ENCODE measurements at regions not wholly inside any gene's neighbourhood (a gene's known extent, or its start where the extent isn't known, plus 50 kb on each side); places are given as distances from the start of the nearest gene placed in this dataset.

- Histone ChIP-seq H3K4me3 (ENCODE audit: low read depth, low read length) (no peak overlapping the region), H3K36me3 (ENCODE audit: control insufficient read depth, insufficient read depth, low read length) (no peaks in the 10 kb centered on the region), H3K27me3 (ENCODE audit: control insufficient read depth, insufficient read depth, low read length) (no peaks in the 10 kb centered on the region)
- TF ChIP-seq CTCF (IDR thresholded peaks at IDR 0.05; ENCODE audit: insufficient read depth, low read length, severe bottlenecking) = no peak
- no peak for FAIRE-seq
- DNase-seq (ENCODE audit: low read depth) = peak; percentile 97
Measured at GRCh38 chr5:147037515-147038205, 159.1 kb upstream of the PPP2R2B start.

GRCh38 chr5:147040856-147041255 is 162.3 kb upstream of the PPP2R2B start:
- H3K27me3 ChIP-seq (ENCODE audit: control insufficient read depth, insufficient read depth, low read length) = no peaks in the 10 kb centered on the region
- FAIRE-seq (peak; percentile 23), DNase-seq (ENCODE audit: low read depth) (no peak)
- H3K4me3 ChIP-seq (ENCODE audit: low read depth, low read length) = no peak overlapping the region
- TF ChIP-seq CTCF (IDR thresholded peaks at IDR 0.05; ENCODE audit: insufficient read depth, low read length, severe bottlenecking) = no peak
- no peaks in the 10 kb centered on the region for H3K36me3 ChIP-seq (ENCODE audit: control insufficient read depth, insufficient read depth, low read length)

- FAIRE-seq = no peak
- no peak overlapping the region for H3K4me3 ChIP-seq (ENCODE audit: low read depth, low read length)
- DNase-seq (ENCODE audit: low read depth) = no peak
- no peak for TF ChIP-seq CTCF (IDR thresholded peaks at IDR 0.05; ENCODE audit: insufficient read depth, low read length, severe bottlenecking)
- H3K27me3 ChIP-seq (ENCODE audit: control insufficient read depth, insufficient read depth, low read length) = no peaks in the 10 kb centered on the region
- H3K36me3 ChIP-seq (ENCODE audit: control insufficient read depth, insufficient read depth, low read length) = no peaks in the 10 kb centered on the region
Measured at GRCh38 chr5:147044572-147045273, 166.2 kb upstream of the PPP2R2B start.

- no peak overlapping the region for H3K4me3 ChIP-seq (ENCODE audit: low read depth, low read length)
- no peak for FAIRE-seq
- H3K27me3 ChIP-seq (ENCODE audit: control insufficient read depth, insufficient read depth, low read length) = no peaks in the 10 kb centered on the region
- no peak for TF ChIP-seq CTCF (IDR thresholded peaks at IDR 0.05; ENCODE audit: insufficient read depth, low read length, severe bottlenecking)
- no peaks in the 10 kb centered on the region for H3K36me3 ChIP-seq (ENCODE audit: control insufficient read depth, insufficient read depth, low read length)
- DNase-seq (ENCODE audit: low read depth) = no peak
Measured at GRCh38 chr5:147045290-147045689, 166.7 kb upstream of the PPP2R2B start.

GRCh38 chr5:147046281-147046680 is 167.7 kb upstream of the PPP2R2B start:
- no peak overlapping the region for H3K4me3 ChIP-seq (ENCODE audit: low read depth, low read length)
- H3K36me3 ChIP-seq (ENCODE audit: control insufficient read depth, insufficient read depth, low read length) = no peaks in the 10 kb centered on the region
- FAIRE-seq = no peak
- TF ChIP-seq CTCF (IDR thresholded peaks at IDR 0.05; ENCODE audit: insufficient read depth, low read length, severe bottlenecking) = no peak
- DNase-seq (ENCODE audit: low read depth) = no peak
- H3K27me3 ChIP-seq (ENCODE audit: control insufficient read depth, insufficient read depth, low read length) = no peaks in the 10 kb centered on the region

Data from bronchial epithelial cell (primary cell).